ENCODE measurements at regions not wholly inside any gene's neighbourhood (a gene's known extent, or its start where the extent isn't known, plus 50 kb on each side); places are given as distances from the start of the nearest gene placed in this dataset.

- no peak for TF ChIP-seq EZH2 (IDR thresholded peaks at IDR 0.05; ENCODE audit: low read length, unreplicated experiment)
- no peak for TF ChIP-seq CTCF (conservative IDR thresholded peaks at IDR 0.05; ENCODE audit: low read depth, low read length)
- TF ChIP-seq EZH2phosphoT487 (IDR thresholded peaks at IDR 0.05; ENCODE audit: borderline replicate concordance, low read length), result no peak
Measured at GRCh38 chr7:20964281-20964918, 177.7 kb upstream of the SP8 start.
